ENCODE measurements at regions not wholly inside any gene's neighbourhood (a gene's known extent, or its start where the extent isn't known, plus 50 kb on each side); places are given as distances from the start of the nearest gene placed in this dataset.

GRCh38 chr22:22038178-22038880, 55.7 kb upstream of the TOP3B start:
- DNase-seq (ENCODE audit: low read depth) (no peak), FAIRE-seq (no peak)
- Histone ChIP-seq H3K4me3 (ENCODE audit: low read depth, low read length) (no peak overlapping the region), H3K36me3 (ENCODE audit: control insufficient read depth, insufficient read depth, low read length) (no peaks in the 10 kb centered on the region), H3K27me3 (ENCODE audit: control insufficient read depth, insufficient read depth, low read length) (peaks cover 4% of the 10 kb centered on the region)
- TF ChIP-seq, protein P1, sequence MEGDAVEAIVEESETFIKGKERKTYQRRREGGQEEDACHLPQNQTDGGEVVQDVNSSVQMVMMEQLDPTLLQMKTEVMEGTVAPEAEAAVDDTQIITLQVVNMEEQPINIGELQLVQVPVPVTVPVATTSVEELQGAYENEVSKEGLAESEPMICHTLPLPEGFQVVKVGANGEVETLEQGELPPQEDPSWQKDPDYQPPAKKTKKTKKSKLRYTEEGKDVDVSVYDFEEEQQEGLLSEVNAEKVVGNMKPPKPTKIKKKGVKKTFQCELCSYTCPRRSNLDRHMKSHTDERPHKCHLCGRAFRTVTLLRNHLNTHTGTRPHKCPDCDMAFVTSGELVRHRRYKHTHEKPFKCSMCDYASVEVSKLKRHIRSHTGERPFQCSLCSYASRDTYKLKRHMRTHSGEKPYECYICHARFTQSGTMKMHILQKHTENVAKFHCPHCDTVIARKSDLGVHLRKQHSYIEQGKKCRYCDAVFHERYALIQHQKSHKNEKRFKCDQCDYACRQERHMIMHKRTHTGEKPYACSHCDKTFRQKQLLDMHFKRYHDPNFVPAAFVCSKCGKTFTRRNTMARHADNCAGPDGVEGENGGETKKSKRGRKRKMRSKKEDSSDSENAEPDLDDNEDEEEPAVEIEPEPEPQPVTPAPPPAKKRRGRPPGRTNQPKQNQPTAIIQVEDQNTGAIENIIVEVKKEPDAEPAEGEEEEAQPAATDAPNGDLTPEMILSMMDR (IDR thresholded peaks at IDR 0.05; ENCODE audit: insufficient read depth, low read length, severe bottlenecking), result no peak

DNA sequence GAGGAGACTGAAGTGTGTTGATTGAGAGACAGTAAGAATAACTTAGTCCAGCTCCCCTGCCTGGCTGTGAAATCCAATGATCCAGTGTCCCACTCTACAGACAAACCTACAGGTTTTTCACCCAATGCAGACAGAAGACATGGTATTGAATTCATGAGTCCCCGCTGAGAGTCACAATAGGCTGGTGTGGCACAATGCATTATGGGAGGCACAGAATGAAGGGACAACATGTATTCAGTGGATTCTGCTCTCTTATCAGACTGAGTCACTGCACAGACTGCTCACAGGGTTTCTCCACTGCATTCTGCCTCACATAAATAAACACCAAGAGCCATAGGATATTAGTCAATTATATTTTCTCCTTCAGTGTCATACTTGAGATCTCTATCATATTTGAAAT, 55.2 kb upstream of the TOP3B start:
- DNase-seq (ENCODE audit: low read depth) (peak; percentile 41), FAIRE-seq (no peak)
- Histone ChIP-seq H3K27me3 (ENCODE audit: control insufficient read depth, insufficient read depth, low read length) (peaks cover 4% of the 10 kb centered on the region), H3K36me3 (ENCODE audit: control insufficient read depth, insufficient read depth, low read length) (no peaks in the 10 kb centered on the region), H3K4me3 (ENCODE audit: low read depth, low read length) (no peak overlapping the region)
- TF ChIP-seq, protein P1 (IDR thresholded peaks at IDR 0.05; ENCODE audit: insufficient read depth, low read length, severe bottlenecking), result no peak

DNA sequence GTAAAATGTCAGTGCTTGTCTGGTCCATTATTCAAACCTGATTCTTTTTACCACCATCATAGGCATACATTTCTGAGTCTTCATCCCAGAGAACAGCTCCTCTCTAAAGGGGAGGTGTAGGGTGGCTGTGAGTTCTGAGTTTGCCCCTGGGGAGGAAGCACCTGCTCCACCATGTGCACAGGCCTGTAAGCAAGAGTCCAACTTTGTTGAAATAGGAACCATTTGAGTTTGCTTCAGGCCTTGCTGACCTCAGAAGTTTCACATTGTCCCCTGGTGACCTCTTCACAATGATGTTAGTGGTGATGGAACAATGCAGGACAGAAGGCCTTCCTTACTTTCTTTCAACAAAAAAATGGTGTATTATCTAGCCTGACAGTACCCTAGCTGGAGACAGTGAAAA, 54.6 kb upstream of the TOP3B start:
- H3K27me3 ChIP-seq (ENCODE audit: control insufficient read depth, insufficient read depth, low read length), result peaks cover 6% of the 10 kb centered on the region
- TF ChIP-seq, protein P1 (IDR thresholded peaks at IDR 0.05; ENCODE audit: insufficient read depth, low read length, severe bottlenecking), result no peak
- no peaks in the 10 kb centered on the region for H3K36me3 ChIP-seq (ENCODE audit: control insufficient read depth, insufficient read depth, low read length)
- FAIRE-seq (no peak), DNase-seq (ENCODE audit: low read depth) (no peak)
- H3K4me3 ChIP-seq (ENCODE audit: low read depth, low read length), result no peak overlapping the region

DNA sequence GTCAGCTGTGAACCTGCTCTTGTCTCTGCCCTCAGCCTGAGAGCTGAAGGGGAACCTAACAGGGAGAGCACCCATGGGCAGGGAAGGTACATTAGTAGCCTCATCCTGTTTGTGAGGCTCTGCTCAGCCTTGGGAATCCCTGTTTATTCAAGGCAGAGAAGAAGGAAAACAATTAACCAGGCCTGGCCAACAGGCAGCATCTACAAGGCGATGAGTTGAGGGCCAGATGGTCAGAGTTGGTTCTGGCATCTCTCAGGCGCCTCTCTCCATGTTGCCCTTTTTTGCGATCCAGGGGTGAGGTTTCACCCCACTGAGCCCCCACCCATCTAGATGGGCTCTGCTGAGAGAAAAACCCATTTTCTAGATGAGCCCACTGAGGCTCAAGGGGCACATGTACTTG, 54.0 kb upstream of the TOP3B start:
- H3K4me3 ChIP-seq (ENCODE audit: low read depth, low read length), result no peak overlapping the region
- peaks cover 6% of the 10 kb centered on the region for H3K27me3 ChIP-seq (ENCODE audit: control insufficient read depth, insufficient read depth, low read length)
- FAIRE-seq (no peak), DNase-seq (ENCODE audit: low read depth) (no peak)
- TF ChIP-seq, protein P1 (IDR thresholded peaks at IDR 0.05; ENCODE audit: insufficient read depth, low read length, severe bottlenecking), result no peak
- no peaks in the 10 kb centered on the region for H3K36me3 ChIP-seq (ENCODE audit: control insufficient read depth, insufficient read depth, low read length)

DNA sequence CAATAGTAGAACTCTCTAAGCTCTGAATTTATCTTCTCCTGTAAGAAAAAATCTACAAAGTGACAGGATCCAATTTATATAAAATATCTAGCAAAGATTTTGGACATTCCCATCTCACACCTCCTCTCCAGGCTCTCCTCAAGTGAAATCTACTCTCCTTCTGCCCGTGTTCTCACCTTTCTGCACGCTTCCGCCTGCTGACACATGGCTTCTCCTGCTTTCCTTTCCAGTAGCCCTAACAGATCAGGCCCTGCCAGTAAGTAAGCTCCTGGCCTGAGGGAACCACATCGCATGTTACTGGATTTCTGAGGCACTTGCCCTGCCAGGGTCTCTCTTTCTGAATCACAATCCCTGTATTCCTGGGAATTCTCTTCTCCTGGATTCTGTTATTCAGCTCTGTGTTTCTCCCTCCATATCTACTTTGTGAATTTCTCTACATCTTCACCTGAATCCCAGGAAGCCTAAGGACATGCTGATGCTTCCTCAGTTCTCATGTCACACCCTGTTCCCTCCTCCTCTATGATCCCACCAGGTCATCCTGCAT, 53.3 kb upstream of the TOP3B start:
- DNase-seq (ENCODE audit: low read depth) (no peak), FAIRE-seq (no peak)
- TF ChIP-seq, protein P1 (IDR thresholded peaks at IDR 0.05; ENCODE audit: insufficient read depth, low read length, severe bottlenecking), result no peak

GRCh38 chr22:22035203-22035602, 52.6 kb upstream of the TOP3B start:
- peaks cover 6% of the 10 kb centered on the region for H3K27me3 ChIP-seq (ENCODE audit: control insufficient read depth, insufficient read depth, low read length)
- no peak overlapping the region for H3K4me3 ChIP-seq (ENCODE audit: low read depth, low read length)
- TF ChIP-seq, protein P1 (IDR thresholded peaks at IDR 0.05; ENCODE audit: insufficient read depth, low read length, severe bottlenecking), result no peak
- no peak for FAIRE-seq
- H3K36me3 ChIP-seq (ENCODE audit: control insufficient read depth, insufficient read depth, low read length), result no peaks in the 10 kb centered on the region
- DNase-seq (ENCODE audit: low read depth), result no peak

More for the DNA sequence above, 53.3 kb upstream of the TOP3B start:
- peaks cover 6% of the 10 kb centered on the region for H3K27me3 ChIP-seq (ENCODE audit: control insufficient read depth, insufficient read depth, low read length)
- no peak overlapping the region for H3K4me3 ChIP-seq (ENCODE audit: low read depth, low read length)
- no peaks in the 10 kb centered on the region for H3K36me3 ChIP-seq (ENCODE audit: control insufficient read depth, insufficient read depth, low read length)
